NCI-H69 (cell line): ENCODE measurements at regions not wholly inside any gene's neighbourhood (a gene's known extent, or its start where the extent isn't known, plus 50 kb on each side); places are given as distances from the start of the nearest gene placed in this dataset.
"Not testable (repeated sequence)": the region's sequence is repeated elsewhere in the genome, so short reads cannot be mapped to it uniquely, and the experiment has no call there.

ENCODE experiments used
- DNase-seq: peaks from one replicate; lab custom pipeline; 2025; lab: John Stamatoyannopoulos, UW

- DNase-seq = no peak
These were observed 260.2 kb upstream of the RUNX1 start for GRCh38 chr21:35309316-35309715.

- no peak for DNase-seq
These were observed 254.0 kb upstream of the RUNX1 start for GRCh38 chr21:35303085-35303484.

DNA sequence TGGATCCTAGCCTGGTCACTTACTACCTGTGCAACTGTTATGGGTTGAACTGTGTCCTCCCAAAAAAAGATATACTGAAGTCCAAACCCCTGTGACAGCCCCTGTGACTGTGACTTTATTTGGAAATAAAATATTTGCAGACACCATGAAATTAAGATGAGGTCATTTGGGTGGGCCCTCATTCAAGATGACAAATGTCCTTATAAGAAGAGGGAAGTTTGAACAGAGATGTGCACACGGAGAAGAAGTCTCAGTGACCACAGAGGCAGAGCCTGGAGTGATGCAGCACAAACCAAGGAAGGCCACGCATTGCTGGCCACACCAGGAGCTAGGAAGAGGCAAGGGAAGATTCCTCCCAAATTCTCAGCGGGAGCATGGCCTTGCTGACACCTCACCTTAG, 249.7 kb upstream of the RUNX1 start:
- no peak for DNase-seq

GRCh38 chr21:35297665-35298064, 248.6 kb upstream of the RUNX1 start:
- no peak for DNase-seq

- DNase-seq = peak; percentile 86
These were observed 245.3 kb upstream of the RUNX1 start for GRCh38 chr21:35294231-35294898.

GRCh38 chr21:35291973-35292627, 243.0 kb upstream of the RUNX1 start:
- DNase-seq = no peak

DNA sequence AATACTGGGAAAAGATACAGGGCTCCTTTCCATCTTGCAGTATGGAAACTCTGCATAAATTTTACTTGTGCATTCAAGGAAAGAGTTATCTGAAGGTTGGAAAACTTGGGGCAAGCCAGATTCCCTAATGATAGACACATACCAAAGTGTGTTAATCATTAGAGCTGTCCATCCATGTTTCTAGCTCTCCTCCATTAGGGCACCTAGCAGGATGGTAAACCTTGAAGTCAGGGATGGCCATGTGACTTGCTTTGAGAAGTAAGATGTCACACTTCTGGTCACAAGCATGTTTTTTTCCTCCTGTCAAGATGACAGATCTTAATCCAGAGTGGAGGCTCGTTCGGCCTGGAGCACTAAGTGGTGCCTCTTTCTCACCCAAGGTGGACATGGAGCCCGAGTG, 241.9 kb upstream of the RUNX1 start:
- no peak for DNase-seq

DNA sequence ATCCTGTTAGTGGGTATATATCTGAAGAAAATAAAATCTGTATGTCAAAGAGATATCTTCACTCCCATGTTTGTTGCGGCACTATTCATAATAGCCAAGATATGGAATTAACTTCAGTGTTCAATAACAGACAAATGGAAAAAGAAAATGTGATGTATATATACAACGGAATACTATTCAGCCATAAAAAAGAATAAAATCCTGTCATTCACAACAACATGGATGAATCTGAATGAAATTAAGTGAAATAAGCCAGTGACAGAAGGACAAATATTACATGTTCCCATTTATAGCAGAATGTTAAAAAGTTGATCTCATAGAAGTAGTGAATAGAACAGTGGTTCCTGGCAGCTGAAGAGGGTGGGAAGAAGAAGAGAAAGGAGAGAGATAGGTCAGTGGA, 239.1 kb upstream of the RUNX1 start:
- DNase-seq = no peak

DNA sequence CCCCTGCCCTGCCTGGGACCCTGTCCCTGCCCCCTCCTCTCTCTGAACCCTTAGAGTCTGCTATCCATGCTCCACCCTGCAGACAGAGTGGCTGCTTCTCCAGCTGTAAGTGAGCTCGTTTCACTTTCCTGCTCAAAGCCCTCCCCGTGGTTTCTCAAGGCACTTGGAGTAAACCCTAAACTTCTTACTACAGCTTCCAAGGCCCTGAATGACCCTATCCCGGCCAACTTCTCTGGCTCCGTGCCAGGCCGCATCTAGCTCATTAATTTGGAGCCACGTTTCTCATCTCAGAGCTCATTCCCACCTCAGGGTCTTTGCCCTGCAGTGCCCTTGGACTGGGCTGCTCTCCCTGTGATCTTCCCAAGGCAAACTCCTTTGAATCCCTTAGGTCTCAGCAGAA, 235.1 kb upstream of the RUNX1 start:
- no peak for DNase-seq

DNA sequence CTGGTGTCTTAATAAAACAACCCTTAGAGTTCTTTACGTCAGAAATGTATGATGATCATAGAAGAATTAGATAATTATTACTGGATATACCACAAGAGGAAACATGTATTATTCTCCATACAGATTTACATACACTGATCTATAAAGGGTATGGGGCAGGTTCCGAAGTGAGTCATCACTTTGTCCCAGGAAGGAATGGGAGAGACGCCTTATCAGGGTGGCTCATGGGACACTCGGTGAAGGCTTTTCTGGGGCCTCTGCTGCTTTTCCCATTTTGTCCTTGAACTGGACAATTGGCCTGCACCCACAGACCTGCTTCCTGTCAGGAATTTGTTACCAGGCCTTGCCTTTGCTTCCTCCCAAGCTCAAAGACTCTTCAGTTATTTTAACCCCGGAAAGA, 233.8 kb upstream of the RUNX1 start:
- DNase-seq = no peak

- DNase-seq = no peak
These were observed 232.9 kb upstream of the RUNX1 start for GRCh38 chr21:35281956-35282355.

DNA sequence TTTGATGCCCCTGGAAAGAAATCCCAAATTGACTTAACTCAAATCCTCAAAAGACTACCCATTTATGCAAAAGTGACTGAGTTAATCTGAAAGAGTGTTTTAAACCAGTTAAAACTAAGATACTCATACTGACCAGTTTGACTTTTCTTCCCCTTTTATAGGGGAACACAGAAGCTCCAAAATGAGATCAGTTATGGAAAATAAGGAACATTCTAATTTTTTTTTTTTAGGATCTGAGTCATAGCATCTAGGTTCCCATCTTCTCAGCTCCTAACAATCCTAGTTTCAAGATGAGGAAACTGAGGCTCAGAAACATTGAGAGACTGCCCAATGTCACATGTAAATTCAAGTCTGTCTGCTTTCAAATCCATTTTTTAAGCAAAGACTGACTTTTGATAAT, 231.1 kb upstream of the RUNX1 start:
- DNase-seq = no peak

- no peak for DNase-seq
These were observed 226.7 kb upstream of the RUNX1 start for GRCh38 chr21:35275776-35276175.

DNA sequence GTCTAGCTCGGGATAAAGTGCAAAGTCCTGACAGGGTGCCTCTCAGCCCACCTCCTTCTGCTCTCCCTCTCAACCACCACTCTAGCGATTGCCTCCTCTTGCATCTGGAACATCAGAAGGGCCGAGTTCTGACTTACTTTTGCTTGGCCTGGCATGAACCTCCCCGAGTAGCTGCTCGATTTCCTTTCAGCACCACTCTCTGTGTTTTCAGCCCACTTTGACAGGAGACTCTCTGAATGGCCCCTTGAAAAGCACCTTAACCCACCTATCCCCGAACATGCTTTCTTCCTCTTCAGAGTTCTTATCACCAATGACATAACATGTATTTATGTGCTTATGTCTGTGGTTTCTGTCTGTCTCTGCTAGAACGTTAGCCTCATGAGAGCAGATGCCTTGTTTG, 225.8 kb upstream of the RUNX1 start:
- DNase-seq = no peak

DNA sequence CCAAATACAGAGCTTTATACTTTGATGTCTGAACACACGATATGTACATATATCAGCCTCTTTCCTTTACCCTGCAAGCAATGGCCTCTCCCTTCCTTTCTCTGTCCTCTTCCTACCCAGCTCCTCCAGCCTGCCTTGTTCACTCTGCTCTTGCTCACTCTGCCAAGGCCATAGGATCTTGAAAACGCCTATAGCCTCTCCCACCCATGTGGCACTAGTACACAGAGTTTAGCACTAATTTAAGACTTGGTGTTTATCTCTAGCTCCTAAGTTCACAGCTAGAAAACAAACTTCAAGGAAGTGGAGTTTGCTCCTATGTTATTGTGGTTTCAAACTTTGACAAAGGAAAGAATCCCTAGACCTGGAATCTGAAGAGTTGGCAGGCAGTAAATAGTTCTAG, 225.0 kb upstream of the RUNX1 start:
- no peak for DNase-seq

DNA sequence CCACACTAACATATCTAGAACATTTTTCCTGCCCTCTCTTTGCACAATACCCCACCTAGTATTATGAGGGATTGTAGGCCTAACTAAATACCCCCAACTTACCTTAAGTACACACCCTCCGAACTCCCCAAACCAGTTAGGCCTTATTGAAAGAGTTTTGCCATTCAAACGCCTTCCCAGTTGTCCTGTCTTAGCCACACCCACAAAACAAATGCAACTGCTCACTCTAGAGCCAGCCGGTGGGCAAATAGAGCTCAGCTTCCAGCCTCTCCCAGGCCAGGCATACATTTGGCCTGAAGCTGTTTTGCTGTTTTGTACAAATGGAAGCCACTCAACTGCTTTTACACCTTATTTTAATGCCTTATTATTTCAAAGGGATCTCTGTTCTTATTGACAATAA, 224.2 kb upstream of the RUNX1 start:
- peak; percentile 32 for DNase-seq

- not testable (repeated sequence) for DNase-seq
These were observed 222.4 kb upstream of the RUNX1 start for GRCh38 chr21:35271344-35272118.

GRCh38 chr21:35268817-35269216, 219.7 kb upstream of the RUNX1 start:
- no peak for DNase-seq

- no peak for DNase-seq
These were observed 219.2 kb upstream of the RUNX1 start for GRCh38 chr21:35268261-35268660.

DNA sequence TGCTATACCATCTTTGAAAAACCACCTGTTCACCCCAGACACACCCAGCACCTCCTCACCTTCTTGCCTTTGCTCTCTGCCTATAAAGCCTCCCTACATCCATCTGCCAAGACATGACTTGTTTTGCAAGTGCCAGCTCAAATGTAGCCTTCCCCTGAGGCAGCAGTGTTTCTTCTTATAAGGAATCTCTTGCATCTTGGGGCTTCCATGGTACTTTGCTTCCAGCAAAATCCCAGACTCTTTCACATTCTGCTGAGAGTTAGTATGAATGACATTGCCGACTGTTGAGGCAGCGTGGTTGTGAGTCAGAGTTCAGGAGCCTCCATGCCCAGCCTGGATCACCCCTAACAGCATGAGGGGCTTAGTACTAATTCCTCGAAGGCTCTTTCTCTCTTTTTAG, 217.4 kb upstream of the RUNX1 start:
- DNase-seq = no peak

GRCh38 chr21:35265170-35265877, 216.2 kb upstream of the RUNX1 start:
- DNase-seq = no peak

GRCh38 chr21:35259457-35259856, 210.4 kb upstream of the RUNX1 start:
- no peak for DNase-seq

DNA sequence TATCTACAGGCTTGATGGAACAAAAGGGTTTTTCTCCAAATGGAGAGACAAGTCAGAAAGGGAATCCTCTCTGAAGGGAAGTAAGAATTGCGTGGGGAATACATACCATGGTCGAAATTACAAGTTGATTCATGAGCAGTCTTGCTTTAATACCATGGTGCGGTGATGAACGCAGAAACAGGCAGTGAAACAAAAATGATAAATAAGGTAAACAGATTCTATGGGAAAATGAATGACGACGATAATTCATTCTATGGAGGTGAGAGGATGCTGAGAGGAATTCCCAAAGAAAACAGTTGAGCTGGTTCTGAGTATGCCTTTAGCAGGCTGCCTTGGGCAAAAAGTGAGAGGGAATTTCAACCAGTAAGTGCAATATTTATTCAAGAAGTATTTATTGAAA, 209.4 kb upstream of the RUNX1 start:
- no peak for DNase-seq
